GM23248 (cell line): ENCODE measurements at regions not wholly inside any gene's neighbourhood (a gene's known extent, or its start where the extent isn't known, plus 50 kb on each side); places are given as distances from the start of the nearest gene placed in this dataset.

Experiments
- EZH2 ChIP-seq: fragments of 200-600 bp; sonication (generic); IDR thresholded peaks from 2 replicates; pipeline ENCODE4 v1.6.1; 2018; ENCODE audit warnings: antibody characterized with exemption, mild to moderate bottlenecking; ENCODE audit not compliant: insufficient read depth, poor library complexity, severe bottlenecking
- EZH2phosphoT487 ChIP-seq: fragments of 200-600 bp; sonication (generic); IDR thresholded peaks from 2 replicates; pipeline ENCODE4 v1.6.1; 2018; ENCODE audit warnings: antibody characterized with exemption, moderate library complexity, mild to moderate bottlenecking, low read depth; ENCODE audit not compliant: insufficient read depth

DNA sequence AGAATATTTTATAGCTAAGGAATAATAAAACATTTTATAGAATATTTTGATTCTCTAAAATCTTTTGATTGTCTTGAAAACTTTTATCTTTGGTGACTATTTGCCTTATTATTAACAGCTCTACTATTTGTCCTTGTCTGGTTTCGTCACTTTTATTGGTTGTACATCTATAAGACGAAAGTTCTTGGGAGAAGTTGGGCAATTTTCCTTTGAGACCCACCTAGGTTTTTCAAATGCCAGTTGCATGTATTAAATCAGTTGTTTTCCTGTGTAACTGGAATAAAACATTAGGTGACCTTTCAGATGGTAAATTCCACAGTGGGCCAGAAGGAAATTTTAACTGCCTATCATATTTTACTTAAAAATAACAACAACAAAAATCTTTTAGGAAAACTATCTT lies 1245.7 kb downstream of the SI start:
- no peak for TF ChIP-seq EZH2
- no peak for TF ChIP-seq EZH2phosphoT487
